ENCODE measurements at regions not wholly inside any gene's neighbourhood (a gene's known extent, or its start where the extent isn't known, plus 50 kb on each side); places are given as distances from the start of the nearest gene placed in this dataset.

GRCh38 chr1:209412036-209412435 lies 171.5 kb upstream of the CAMK1G start:
- no peak overlapping the region for H3K4me3 ChIP-seq (ENCODE audit: low read depth, low read length)
- DNase-seq (ENCODE audit: low read depth): no peak
- TF ChIP-seq CTCF (IDR thresholded peaks at IDR 0.05; ENCODE audit: low read depth, low read length, missing control alignments): no peak

GRCh38 chr1:209412566-209412965 lies 170.9 kb upstream of the CAMK1G start:
- no peak for TF ChIP-seq CTCF (IDR thresholded peaks at IDR 0.05; ENCODE audit: low read depth, low read length, missing control alignments)
- no peak for DNase-seq (ENCODE audit: low read depth)
- H3K4me3 ChIP-seq (ENCODE audit: low read depth, low read length): no peak overlapping the region

GRCh38 chr1:209413062-209413461 lies 170.5 kb upstream of the CAMK1G start:
- DNase-seq (ENCODE audit: low read depth): no peak
- TF ChIP-seq CTCF (IDR thresholded peaks at IDR 0.05; ENCODE audit: low read depth, low read length, missing control alignments): no peak
- no peak overlapping the region for H3K4me3 ChIP-seq (ENCODE audit: low read depth, low read length)

GRCh38 chr1:209414803-209415329 lies 168.6 kb upstream of the CAMK1G start:
- TF ChIP-seq CTCF (IDR thresholded peaks at IDR 0.05; ENCODE audit: low read depth, low read length, missing control alignments): no peak
- DNase-seq (ENCODE audit: low read depth): no peak
- H3K4me3 ChIP-seq (ENCODE audit: low read depth, low read length): no peak overlapping the region

- H3K4me3 ChIP-seq (ENCODE audit: low read depth, low read length): no peak overlapping the region
- no peak for TF ChIP-seq CTCF (IDR thresholded peaks at IDR 0.05; ENCODE audit: low read depth, low read length, missing control alignments)
- no peak for DNase-seq (ENCODE audit: low read depth)
Observed at GRCh38 chr1:209416039-209416438, 167.5 kb upstream of the CAMK1G start.

GRCh38 chr1:209416716-209417115 lies 166.8 kb upstream of the CAMK1G start:
- no peak for TF ChIP-seq CTCF (IDR thresholded peaks at IDR 0.05; ENCODE audit: low read depth, low read length, missing control alignments)
- DNase-seq (ENCODE audit: low read depth): no peak

GRCh38 chr1:209417761-209418160 lies 165.8 kb upstream of the CAMK1G start:
- no peak for TF ChIP-seq CTCF (IDR thresholded peaks at IDR 0.05; ENCODE audit: low read depth, low read length, missing control alignments)
- DNase-seq (ENCODE audit: low read depth): no peak

More at GRCh38 chr1:209416716-209417115, 166.8 kb upstream of the CAMK1G start:
- H3K4me3 ChIP-seq (ENCODE audit: low read depth, low read length): no peak overlapping the region

More at GRCh38 chr1:209417761-209418160, 165.8 kb upstream of the CAMK1G start:
- no peak overlapping the region for H3K4me3 ChIP-seq (ENCODE audit: low read depth, low read length)
